GM18951 (cell line): ENCODE measurements at regions not wholly inside any gene's neighbourhood (a gene's known extent, or its start where the extent isn't known, plus 50 kb on each side); places are given as distances from the start of the nearest gene placed in this dataset.
"Not testable (repeated sequence)": the region's sequence is repeated elsewhere in the genome, so short reads cannot be mapped to it uniquely, and the experiment has no call there.

Experiments
- POLR2A ChIP-seq: IDR thresholded peaks from 4 replicates; pipeline ENCODE4 v1.6.1; 2011; ENCODE audit warnings: mild to moderate bottlenecking; ENCODE audit not compliant: insufficient read length, insufficient read depth; ENCODE audit errors: extremely low read depth
- in situ Hi-C: fragments of 300-500 bp; cut with MboI; formaldehyde crosslinking; loops from one replicate; pipeline ENCODE4 v1.12.0; 2022; ENCODE audit warnings: low sequenced_read_pairs, mixed read lengths, inconsistent platforms; ENCODE audit not compliant: unreplicated experiment

- no peak for TF ChIP-seq POLR2A
Measured at GRCh38 chr5:15132816-15133405, 261.3 kb upstream of the ANKH start.

GRCh38 chr5:15131909-15132308 lies 260.3 kb upstream of the ANKH start:
- TF ChIP-seq POLR2A: no peak
- in situ Hi-C loops: no loop called here

More at GRCh38 chr5:15132816-15133405, 261.3 kb upstream of the ANKH start:
- in situ Hi-C loops: no loop called here

GRCh38 chr5:15124871-15125568 lies 253.4 kb upstream of the ANKH start:
- no peak for TF ChIP-seq POLR2A
- in situ Hi-C loops: no loop called here

GRCh38 chr5:15124461-15124860 lies 252.9 kb upstream of the ANKH start:
- in situ Hi-C loops: no loop called here
- no peak for TF ChIP-seq POLR2A

- TF ChIP-seq POLR2A: no peak
- in situ Hi-C loops: no loop called here
Measured at GRCh38 chr5:15117688-15118087, 246.1 kb upstream of the ANKH start.

GRCh38 chr5:15116996-15117395 lies 245.4 kb upstream of the ANKH start:
- no peak for TF ChIP-seq POLR2A
- in situ Hi-C loops: no loop called here

GRCh38 chr5:15106530-15107283 lies 235.1 kb upstream of the ANKH start:
- in situ Hi-C loops: no loop called here
- TF ChIP-seq POLR2A: no peak

GRCh38 chr5:15105799-15106393 lies 234.3 kb upstream of the ANKH start:
- in situ Hi-C loops: no loop called here
- TF ChIP-seq POLR2A: no peak

GRCh38 chr5:15103864-15104263 lies 232.3 kb upstream of the ANKH start:
- in situ Hi-C loops: no loop called here

GRCh38 chr5:15103130-15103529 lies 231.6 kb upstream of the ANKH start:
- TF ChIP-seq POLR2A: no peak
- in situ Hi-C loops: no loop called here

More at GRCh38 chr5:15103864-15104263, 232.3 kb upstream of the ANKH start:
- TF ChIP-seq POLR2A: no peak

- TF ChIP-seq POLR2A: no peak
- in situ Hi-C loops: no loop called here
Measured at GRCh38 chr5:15097552-15097951, 226.0 kb upstream of the ANKH start.

GRCh38 chr5:15096686-15097085 lies 225.1 kb upstream of the ANKH start:
- in situ Hi-C loops: not testable (repeated sequence)

- no peak for TF ChIP-seq POLR2A
Measured at GRCh38 chr5:15092801-15093200, 221.2 kb upstream of the ANKH start.

More at GRCh38 chr5:15092801-15093200, 221.2 kb upstream of the ANKH start:
- in situ Hi-C loops: no loop called here
